Stimulated activated naive B cell treated with anti-CD40 and anti-IgM and Interleukin-4, amounts not matched to agents 10 μg/mL and 1 μg/mL and 100 μg/mL, for 72 hours (primary cell): ENCODE measurements at regions not wholly inside any gene's neighbourhood (a gene's known extent, or its start where the extent isn't known, plus 50 kb on each side); places are given as distances from the start of the nearest gene placed in this dataset.

Experiments used
- ATAC-seq, 2 donors: fragments of 150-1000 bp; cut with Tn5 transposase; replicated peaks; 2 replicates each; pipeline ENCODE4 v1.10.0; 2021; ENCODE audit warnings: moderate library complexity in 1 of 2
- DNase-seq: peaks from one replicate; pipeline ENCODE4 v3.0.0; 2021
- H3K27ac Mint-ChIP-seq: one replicate; pipeline ENCODE4 v1.8.0; 2022; ENCODE audit warnings: mild to moderate bottlenecking, mixed read lengths
- H3K27me3 Mint-ChIP-seq, 2 donors: one replicate each; pipeline ENCODE4 v1.8.0; 2022; ENCODE audit warnings: mixed read lengths in 2 of 2
- H3K36me3 Mint-ChIP-seq, 2 donors: one replicate each; pipeline ENCODE4 v1.8.0; 2022; ENCODE audit warnings: mixed read lengths in 2 of 2, mild to moderate bottlenecking in 1 of 2
- H3K4me1 Mint-ChIP-seq, 2 donors: one replicate each; pipeline ENCODE4 v1.8.0; 2022; ENCODE audit warnings: mixed read lengths in 2 of 2, mild to moderate bottlenecking in 1 of 2
- H3K4me3 Mint-ChIP-seq, 2 donors: one replicate each; pipeline ENCODE4 v1.8.0; 2022; ENCODE audit warnings: mild to moderate bottlenecking in 2 of 2, mixed read lengths in 2 of 2, moderate library complexity in 1 of 2
- H3K9me3 Mint-ChIP-seq, 2 donors: one replicate each; pipeline ENCODE4 v1.8.0; 2022; ENCODE audit warnings: mixed read lengths in 2 of 2, mild to moderate bottlenecking in 1 of 2

GRCh38 chr2:136207030-136207623 is 89.2 kb upstream of the CXCR4 start:
- peaks cover 56 to 73% of the 10 kb centered on the region in 2 donors for H3K4me1 Mint-ChIP-seq
- H3K9me3 Mint-ChIP-seq = peaks cover 17% of the 10 kb centered on the region in 2 donors
- ATAC-seq = peak; percentile 81 to 82
- peak; percentile 84 for DNase-seq
- peaks cover 7 to 16% of the 10 kb centered on the region in 2 donors for H3K36me3 Mint-ChIP-seq
- no peaks in the 10 kb centered on the region for H3K27me3 Mint-ChIP-seq
- H3K4me3 Mint-ChIP-seq = peak overlapping the region; percentile 56 to 66
- peak overlapping the region; percentile 96 for H3K27ac Mint-ChIP-seq

GRCh38 chr2:136206613-136207012 is 88.7 kb upstream of the CXCR4 start:
- peak; percentile 85 to 87 for ATAC-seq
- Mint-ChIP-seq H3K27ac (peak overlapping the region; percentile 96), H3K4me1 (peaks cover 53 to 69% of the 10 kb centered on the region in 2 donors), H3K27me3 (no peaks in the 10 kb centered on the region), H3K9me3 (peaks cover 17% of the 10 kb centered on the region in 2 donors), H3K4me3 (peak overlapping the region; percentile 56 to 66), H3K36me3 (peaks cover 7 to 16% of the 10 kb centered on the region in 2 donors)
- DNase-seq = peak; percentile 91

- ATAC-seq = no peak
- Mint-ChIP-seq H3K36me3 (peaks cover 7 to 16% of the 10 kb centered on the region in 2 donors), H3K27me3 (no peaks in the 10 kb centered on the region), H3K4me1 (peaks cover 49 to 68% of the 10 kb centered on the region in 2 donors), H3K27ac (peak overlapping the region; percentile 62), H3K4me3 (peak overlapping the region in 1 of 2 donors; percentile 3), H3K9me3 (peaks cover 16 to 17% of the 10 kb centered on the region in 2 donors)
- no peak for DNase-seq
Measured at GRCh38 chr2:136205615-136206014, 87.7 kb upstream of the CXCR4 start.

- Mint-ChIP-seq H3K4me3 (no peak overlapping the region), H3K36me3 (peaks cover 6 to 14% of the 10 kb centered on the region in 2 donors), H3K27me3 (no peaks in the 10 kb centered on the region), H3K9me3 (peaks cover 11 to 13% of the 10 kb centered on the region in 2 donors), H3K27ac (peak overlapping the region; percentile 62), H3K4me1 (peaks cover 45 to 61% of the 10 kb centered on the region in 2 donors)
- DNase-seq = no peak
- no peak for ATAC-seq
Measured at GRCh38 chr2:136204971-136205370, 87.0 kb upstream of the CXCR4 start.

- H3K4me1 Mint-ChIP-seq = peaks cover 20 to 30% of the 10 kb centered on the region in 2 donors
- no peaks in the 10 kb centered on the region for H3K27me3 Mint-ChIP-seq
- no peak for DNase-seq
- H3K9me3 Mint-ChIP-seq = peaks cover 4 to 9% of the 10 kb centered on the region in 2 donors
- peak overlapping the region; percentile 70 for H3K27ac Mint-ChIP-seq
- peaks cover 0 to 2% of the 10 kb centered on the region in 2 donors for H3K36me3 Mint-ChIP-seq
- no peak for ATAC-seq
- no peak overlapping the region for H3K4me3 Mint-ChIP-seq
Measured at GRCh38 chr2:136195226-136195625, 77.3 kb upstream of the CXCR4 start.

- Mint-ChIP-seq H3K4me1 (peaks cover 29 to 33% of the 10 kb centered on the region in 2 donors), H3K27me3 (no peaks in the 10 kb centered on the region), H3K9me3 (no peaks in the 10 kb centered on the region), H3K27ac (no peak overlapping the region), H3K36me3 (no peaks in the 10 kb centered on the region), H3K4me3 (no peak overlapping the region)
- ATAC-seq = no peak
- DNase-seq = no peak
Measured at GRCh38 chr2:136191041-136191440, 73.1 kb upstream of the CXCR4 start.

- peaks cover 28 to 29% of the 10 kb centered on the region in 2 donors for H3K4me1 Mint-ChIP-seq
- no peak overlapping the region for H3K27ac Mint-ChIP-seq
- DNase-seq (no peak), ATAC-seq (no peak)
- H3K4me3 Mint-ChIP-seq = no peak overlapping the region
- H3K27me3 Mint-ChIP-seq = no peaks in the 10 kb centered on the region
- H3K36me3 Mint-ChIP-seq = no peaks in the 10 kb centered on the region
- H3K9me3 Mint-ChIP-seq = no peaks in the 10 kb centered on the region
Measured at GRCh38 chr2:136189221-136189782, 71.4 kb upstream of the CXCR4 start.

- Mint-ChIP-seq H3K4me1 (peaks cover 26 to 27% of the 10 kb centered on the region in 2 donors), H3K27ac (peak overlapping the region; percentile 47)
- ATAC-seq = no peak
Measured at GRCh38 chr2:136188086-136188485, 70.1 kb upstream of the CXCR4 start.

GRCh38 chr2:136185981-136186776 is 68.2 kb upstream of the CXCR4 start:
- Mint-ChIP-seq H3K4me1 (peaks cover 19 to 23% of the 10 kb centered on the region in 2 donors), H3K36me3 (peaks cover 0 to 3% of the 10 kb centered on the region in 2 donors), H3K27me3 (no peaks in the 10 kb centered on the region), H3K27ac (no peak overlapping the region), H3K4me3 (no peak overlapping the region), H3K9me3 (peaks cover 3 to 4% of the 10 kb centered on the region in 2 donors)
- DNase-seq (no peak), ATAC-seq (no peak)

More at GRCh38 chr2:136188086-136188485, 70.1 kb upstream of the CXCR4 start:
- Mint-ChIP-seq H3K4me3 (no peak overlapping the region), H3K27me3 (no peaks in the 10 kb centered on the region), H3K9me3 (peaks cover 0 to 1% of the 10 kb centered on the region in 2 donors), H3K36me3 (no peaks in the 10 kb centered on the region)
- DNase-seq = no peak

- H3K36me3 Mint-ChIP-seq = peaks cover 0 to 14% of the 10 kb centered on the region in 2 donors
- DNase-seq = no peak
- peaks cover 6 to 12% of the 10 kb centered on the region in 2 donors for H3K4me1 Mint-ChIP-seq
- peaks cover 3 to 10% of the 10 kb centered on the region in 2 donors for H3K9me3 Mint-ChIP-seq
- no peak overlapping the region for H3K27ac Mint-ChIP-seq
- no peaks in the 10 kb centered on the region for H3K27me3 Mint-ChIP-seq
- H3K4me3 Mint-ChIP-seq = no peak overlapping the region
- ATAC-seq = no peak
Measured at GRCh38 chr2:136183097-136183496, 65.1 kb upstream of the CXCR4 start.

GRCh38 chr2:136182315-136182714 is 64.4 kb upstream of the CXCR4 start:
- H3K27me3 Mint-ChIP-seq = no peaks in the 10 kb centered on the region
- peaks cover 6 to 7% of the 10 kb centered on the region in 2 donors for H3K4me1 Mint-ChIP-seq
- H3K27ac Mint-ChIP-seq = peak overlapping the region; percentile 66
- no peak for DNase-seq
- no peak for ATAC-seq
- peaks cover 3 to 10% of the 10 kb centered on the region in 2 donors for H3K9me3 Mint-ChIP-seq
- H3K36me3 Mint-ChIP-seq = peaks cover 0 to 14% of the 10 kb centered on the region in 2 donors
- no peak overlapping the region for H3K4me3 Mint-ChIP-seq

- Mint-ChIP-seq H3K4me3 (no peak overlapping the region), H3K27me3 (no peaks in the 10 kb centered on the region), H3K4me1 (peaks cover 6 to 11% of the 10 kb centered on the region in 2 donors), H3K9me3 (peaks cover 3 to 12% of the 10 kb centered on the region in 2 donors), H3K36me3 (peaks cover 2 to 14% of the 10 kb centered on the region in 2 donors), H3K27ac (no peak overlapping the region)
- no peak for DNase-seq
- ATAC-seq = no peak
Measured at GRCh38 chr2:136179602-136179975, 61.6 kb upstream of the CXCR4 start.

- H3K36me3 Mint-ChIP-seq = peaks cover 2 to 14% of the 10 kb centered on the region in 2 donors
- no peak overlapping the region for H3K4me3 Mint-ChIP-seq
- peaks cover 6 to 11% of the 10 kb centered on the region in 2 donors for H3K4me1 Mint-ChIP-seq
- peaks cover 3 to 12% of the 10 kb centered on the region in 2 donors for H3K9me3 Mint-ChIP-seq
- ATAC-seq (no peak), DNase-seq (no peak)
- H3K27me3 Mint-ChIP-seq = no peaks in the 10 kb centered on the region
- H3K27ac Mint-ChIP-seq = no peak overlapping the region
Measured at GRCh38 chr2:136178941-136179601, 61.1 kb upstream of the CXCR4 start.

- Mint-ChIP-seq H3K4me1 (peaks cover 12 to 17% of the 10 kb centered on the region in 2 donors), H3K27ac (no peak overlapping the region), H3K27me3 (no peaks in the 10 kb centered on the region), H3K9me3 (peaks cover 0 to 7% of the 10 kb centered on the region in 2 donors), H3K36me3 (peaks cover 2 to 7% of the 10 kb centered on the region in 2 donors), H3K4me3 (no peak overlapping the region)
- DNase-seq = no peak
- ATAC-seq = no peak
Measured at GRCh38 chr2:136175868-136176267, 57.9 kb upstream of the CXCR4 start.
